ENCODE measurements at regions not wholly inside any gene's neighbourhood (a gene's known extent, or its start where the extent isn't known, plus 50 kb on each side); places are given as distances from the start of the nearest gene placed in this dataset.

- DNase-seq = no peak
These were observed 399.9 kb upstream of the CDH11 start for GRCh38 chr16:65521633-65522328.

DNA sequence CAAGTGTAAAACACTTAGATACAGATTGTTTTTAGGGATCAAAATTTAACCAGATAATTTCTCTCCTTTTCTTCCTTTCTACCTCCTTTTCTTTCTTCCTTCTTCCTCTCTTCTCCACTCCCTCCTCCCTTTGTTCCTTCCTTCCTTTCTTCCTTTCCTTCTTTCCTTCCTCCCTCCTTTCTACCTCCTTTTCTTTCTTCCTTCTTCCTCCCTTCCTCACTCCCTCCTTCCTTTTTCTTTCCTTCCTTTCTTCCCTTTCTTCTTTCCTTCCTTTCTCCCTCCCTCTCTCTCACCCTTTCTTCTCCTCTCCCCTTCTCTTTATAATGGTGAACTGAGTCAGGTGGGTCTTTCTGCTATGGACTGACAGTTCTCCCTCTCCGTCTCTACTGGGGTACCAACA, 397.5 kb upstream of the CDH11 start:
- DNase-seq = no peak

- DNase-seq = no peak
These were observed 393.3 kb upstream of the CDH11 start for GRCh38 chr16:65515193-65515592.

DNA sequence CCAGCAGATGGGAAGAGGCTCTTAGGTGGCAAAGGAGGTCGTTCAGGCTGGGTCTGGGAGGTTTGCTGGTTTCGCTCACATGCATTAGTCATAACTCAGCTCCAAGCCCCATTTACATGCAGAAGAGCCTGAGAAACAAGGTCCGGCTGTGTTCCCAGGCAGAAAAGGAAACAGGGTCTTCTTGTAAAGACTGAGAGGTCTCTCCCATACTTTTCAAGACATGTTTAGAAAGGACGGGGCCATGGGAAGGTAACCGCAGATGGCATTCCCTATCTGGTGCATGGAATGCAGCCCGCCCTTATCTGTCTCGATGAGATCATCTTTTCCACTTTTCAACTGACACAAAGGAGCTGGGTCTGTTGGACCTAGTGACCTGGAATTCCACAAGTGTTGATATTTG, 389.0 kb upstream of the CDH11 start:
- no peak for DNase-seq

GRCh38 chr16:65510241-65510640, 388.4 kb upstream of the CDH11 start:
- DNase-seq = no peak

DNA sequence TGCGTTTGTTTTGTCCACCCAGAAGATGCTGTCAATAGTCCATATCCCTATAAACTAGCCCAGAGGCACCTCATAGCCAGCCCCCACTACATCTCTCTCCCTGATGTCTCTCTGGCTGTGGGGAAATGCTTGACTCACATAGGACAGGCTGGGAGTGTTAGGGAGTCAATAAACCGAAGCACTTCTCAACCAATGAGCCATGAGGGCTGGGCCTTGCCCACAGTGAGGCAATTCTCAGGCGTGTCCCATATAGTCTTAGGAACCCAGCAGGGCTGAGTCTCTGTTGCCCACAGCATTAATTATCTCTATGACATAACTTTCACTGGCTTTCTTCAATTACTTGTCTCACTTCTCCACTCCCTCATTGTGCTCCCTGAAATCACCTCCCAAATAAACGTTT, 387.3 kb upstream of the CDH11 start:
- DNase-seq = no peak

GRCh38 chr16:65500919-65501318, 379.1 kb upstream of the CDH11 start:
- DNase-seq = no peak

- no peak for DNase-seq
These were observed 378.1 kb upstream of the CDH11 start for GRCh38 chr16:65500007-65500406.

DNA sequence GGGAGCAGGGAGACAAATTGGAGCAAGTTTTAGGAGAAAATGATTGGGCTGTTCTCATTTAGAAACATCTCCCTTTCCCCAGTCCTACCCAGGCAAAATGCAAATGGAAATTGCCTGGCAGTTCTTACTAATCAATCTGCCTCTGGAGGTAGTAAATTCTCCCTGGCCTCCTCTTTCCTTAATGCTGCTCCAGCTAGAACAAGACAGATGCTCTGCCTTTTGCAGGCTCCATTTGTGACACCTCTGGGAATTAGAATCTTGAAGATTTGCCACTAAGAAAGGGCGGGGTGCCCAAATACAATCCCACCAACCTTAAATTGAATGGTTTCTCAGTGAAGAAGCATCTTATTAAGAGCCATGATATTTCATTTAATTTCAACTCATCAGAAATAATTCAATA, 377.7 kb upstream of the CDH11 start:
- DNase-seq = no peak

- no peak for DNase-seq
These were observed 375.7 kb upstream of the CDH11 start for GRCh38 chr16:65497571-65497970.

DNA sequence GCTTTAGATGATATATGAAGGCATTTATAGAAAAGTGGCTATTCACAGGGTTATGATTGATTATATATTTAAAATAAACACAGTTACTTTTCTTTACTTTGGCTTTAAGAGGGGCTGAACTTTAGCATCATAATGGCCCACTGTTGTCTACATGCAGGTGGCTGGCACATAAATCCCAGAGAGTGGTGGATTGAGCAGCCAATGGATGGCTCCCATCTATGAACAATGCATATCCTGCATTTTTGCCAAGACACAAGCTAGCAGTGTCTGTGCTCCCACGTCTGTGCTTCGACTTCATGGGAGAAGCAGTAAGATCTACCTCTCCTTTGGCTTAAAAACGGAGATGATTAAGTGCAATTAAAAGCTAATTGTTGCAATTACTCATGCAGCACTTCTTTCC, 373.2 kb upstream of the CDH11 start:
- DNase-seq = no peak

DNA sequence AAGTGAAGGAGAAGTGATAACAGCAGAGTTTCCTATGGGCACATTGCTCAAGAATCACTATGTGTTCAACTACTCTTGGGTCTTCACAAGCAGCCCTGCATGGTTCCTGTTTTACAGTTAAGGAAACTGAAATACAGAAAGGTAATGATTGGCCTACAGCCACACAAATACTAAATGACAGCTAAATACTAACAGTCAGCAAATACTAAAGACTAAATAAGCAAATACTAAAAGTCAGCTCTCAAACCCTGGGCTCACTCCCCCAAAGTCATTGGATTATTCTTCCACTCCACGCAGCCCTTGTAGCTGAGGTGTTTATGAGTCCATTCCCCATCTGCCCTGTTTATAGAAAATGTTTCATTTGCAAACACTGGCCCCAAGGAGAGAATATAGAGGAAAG, 372.7 kb upstream of the CDH11 start:
- no peak for DNase-seq

GRCh38 chr16:65494080-65494479, 372.2 kb upstream of the CDH11 start:
- no peak for DNase-seq

GRCh38 chr16:65490286-65490685, 368.4 kb upstream of the CDH11 start:
- no peak for DNase-seq

- DNase-seq = no peak
These were observed 367.7 kb upstream of the CDH11 start for GRCh38 chr16:65489531-65490023.

- no peak for DNase-seq
These were observed 365.4 kb upstream of the CDH11 start for GRCh38 chr16:65487231-65487630.

- no peak for DNase-seq
These were observed 360.1 kb upstream of the CDH11 start for GRCh38 chr16:65481956-65482355.

DNA sequence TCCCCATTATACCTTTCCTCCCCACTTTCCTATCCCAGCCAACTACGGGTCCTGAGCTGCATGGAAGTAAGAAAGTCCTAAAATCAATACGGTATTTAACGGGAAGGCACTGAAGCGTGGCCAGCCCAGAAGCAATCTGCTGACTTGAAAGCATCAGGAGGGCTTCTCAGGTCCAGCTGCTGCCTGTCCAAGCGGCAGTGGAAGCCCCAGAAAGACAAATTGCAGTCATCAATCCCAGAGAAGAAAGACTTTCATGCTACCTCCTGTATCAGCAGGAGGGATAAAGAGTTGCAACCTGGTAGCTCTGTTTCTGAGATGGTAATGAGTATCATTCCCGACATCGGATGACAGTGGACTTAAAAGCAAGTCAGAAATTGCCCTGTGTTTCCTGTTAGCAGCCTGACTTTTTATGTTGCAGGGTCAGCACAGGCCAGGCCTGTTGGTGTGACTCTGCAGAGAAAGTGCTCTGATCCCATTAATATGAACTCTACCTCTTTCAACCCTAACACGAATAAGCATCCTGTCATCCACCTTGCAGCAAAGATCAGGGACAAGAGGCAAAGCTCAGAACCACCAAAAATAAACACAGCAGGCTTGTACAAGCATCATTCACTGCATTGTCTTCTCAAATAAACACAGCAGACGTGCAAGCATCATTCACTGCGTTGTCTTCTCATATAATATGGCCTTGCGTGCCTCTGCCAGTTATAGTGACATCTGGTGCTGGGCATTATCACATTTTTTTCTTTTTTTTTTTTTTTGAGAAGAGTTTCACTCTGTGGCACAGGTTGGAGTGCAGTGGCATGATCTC, 358.6 kb upstream of the CDH11 start:
- no peak for DNase-seq

- DNase-seq = no peak
These were observed 354.6 kb upstream of the CDH11 start for GRCh38 chr16:65476448-65476955.

DNA sequence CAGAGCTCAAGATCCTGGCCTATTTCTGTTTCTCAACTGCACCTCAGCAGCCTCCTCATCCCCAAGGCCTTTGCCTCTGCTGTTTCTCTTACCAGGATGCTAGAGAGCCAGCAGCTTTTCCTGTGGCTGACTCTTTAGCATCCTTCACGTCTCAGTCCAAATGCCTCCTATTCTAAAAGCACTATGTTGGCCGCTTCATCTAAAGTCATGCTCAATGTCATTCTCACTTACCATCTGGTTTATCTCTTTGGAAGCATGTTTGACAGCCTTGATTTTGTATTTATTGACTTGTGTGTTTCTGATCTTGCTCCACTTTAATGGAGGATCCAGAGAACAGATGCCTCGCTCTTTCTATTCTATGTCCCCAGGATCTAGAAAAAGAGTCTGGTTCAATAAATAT, 351.8 kb upstream of the CDH11 start:
- no peak for DNase-seq

GRCh38 chr16:65469116-65469515, 347.3 kb upstream of the CDH11 start:
- DNase-seq = no peak

DNA sequence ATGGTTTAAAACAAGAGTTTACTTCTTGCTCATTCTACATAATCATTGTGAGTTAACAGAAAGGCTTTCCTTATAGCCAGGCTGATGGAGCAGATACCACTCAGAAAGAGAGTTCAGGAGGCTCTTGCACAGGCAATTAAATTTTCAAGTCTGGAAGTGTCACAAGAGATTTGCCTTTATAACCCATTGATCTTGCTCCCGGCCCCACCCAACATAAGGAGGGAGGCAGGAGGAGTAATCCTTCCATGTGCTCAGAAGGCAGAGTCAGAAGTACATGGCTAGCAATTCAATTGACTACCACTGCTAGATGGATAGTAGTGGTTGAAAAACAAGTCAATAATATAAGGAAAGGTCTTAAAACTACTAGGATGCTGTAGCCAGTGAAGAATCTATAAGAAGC, 346.3 kb upstream of the CDH11 start:
- DNase-seq = no peak

DNA sequence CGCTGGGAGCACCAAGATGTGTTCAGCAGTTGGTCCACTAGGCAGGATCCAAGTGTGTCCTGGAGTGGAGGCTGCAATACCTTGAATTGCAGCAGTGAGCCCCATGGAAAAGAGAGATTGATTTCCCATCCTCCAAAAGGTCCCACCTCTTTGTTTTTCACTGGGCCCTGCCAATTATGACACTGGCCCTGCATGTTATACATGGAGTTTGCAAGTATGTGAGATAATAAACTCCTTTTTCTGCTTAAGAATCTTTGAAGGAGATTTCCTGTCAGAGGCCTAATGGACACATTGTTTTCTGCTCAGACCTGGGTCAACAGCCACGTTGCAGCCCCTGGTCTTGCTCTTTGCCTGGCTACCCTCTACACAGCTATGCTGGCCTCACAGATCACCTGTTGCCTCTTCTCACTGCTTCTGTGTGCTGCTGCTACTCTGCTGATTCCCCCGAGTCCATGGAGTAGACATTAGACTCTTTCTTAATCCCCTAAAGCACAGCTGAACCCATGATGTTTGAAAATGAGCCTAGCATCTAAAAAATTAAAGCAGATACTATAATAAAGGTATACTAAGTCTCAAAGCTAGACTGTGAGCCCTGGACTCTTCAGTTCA, 341.9 kb upstream of the CDH11 start:
- no peak for DNase-seq

DNA sequence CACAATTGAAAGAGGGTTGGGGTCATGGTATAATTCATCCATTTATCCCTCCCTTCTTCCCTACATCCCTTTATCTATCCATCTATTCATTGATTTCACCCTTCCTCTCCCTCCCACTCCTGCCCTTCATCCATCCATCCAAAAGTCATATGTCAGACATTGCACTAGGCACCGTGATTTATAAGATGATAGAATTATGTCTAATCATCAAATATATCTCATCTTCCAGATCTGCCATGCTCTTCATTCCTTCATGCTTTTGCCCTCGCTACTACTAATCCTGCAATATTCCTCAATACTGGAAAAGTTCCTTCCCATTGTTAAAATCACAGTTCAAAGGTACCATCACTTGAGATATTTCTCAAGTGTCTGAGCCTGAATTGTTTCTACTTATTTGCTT, 335.2 kb upstream of the CDH11 start:
- DNase-seq = no peak
